GM19463 (cell line): ENCODE measurements at regions not wholly inside any gene's neighbourhood (a gene's known extent, or its start where the extent isn't known, plus 50 kb on each side); places are given as distances from the start of the nearest gene placed in this dataset.
A peak's percentile ranks its signal among the peaks of the same experiment; 100 is the strongest.

ENCODE experiments used
- ATAC-seq: cut with Tn5 transposase; IDR thresholded peaks from one replicate; pipeline ENCODE4 v1.9.1; 2021; ENCODE audit warnings: mild to moderate bottlenecking, moderate library complexity; ENCODE audit not compliant: unreplicated experiment

DNA sequence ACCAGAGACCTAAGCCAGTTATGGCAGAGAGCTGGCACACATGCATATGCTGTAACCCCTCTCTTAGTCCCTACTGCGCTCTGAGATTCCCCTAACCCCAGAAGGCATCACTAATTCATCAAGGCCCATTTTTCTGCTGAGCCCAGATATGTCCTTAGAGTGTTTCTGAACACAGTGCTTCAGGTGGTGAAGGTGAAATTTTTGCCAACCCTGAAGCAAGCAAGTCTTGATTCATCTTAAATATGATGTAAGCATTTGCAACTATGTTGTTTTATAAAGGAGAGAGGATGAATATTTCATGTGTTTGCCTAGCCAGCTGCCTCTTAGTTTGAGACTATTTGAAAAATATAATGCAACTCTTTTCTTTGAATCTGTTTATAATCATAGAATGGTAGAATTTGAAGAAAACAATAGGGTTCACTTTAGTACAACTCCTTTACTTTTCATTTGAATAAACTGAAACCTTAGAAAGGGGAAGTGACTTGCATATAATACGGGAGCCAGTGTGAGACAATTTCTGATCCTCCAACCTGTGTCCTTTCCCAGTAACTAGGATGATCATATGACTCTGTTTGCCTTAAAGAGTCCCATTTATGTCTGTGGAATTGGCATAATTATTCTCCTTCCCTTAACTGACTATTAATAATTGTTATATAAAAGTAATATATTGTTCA lies 194.3 kb upstream of the MTNR1B start:
- peak; percentile 62 for ATAC-seq

DNA sequence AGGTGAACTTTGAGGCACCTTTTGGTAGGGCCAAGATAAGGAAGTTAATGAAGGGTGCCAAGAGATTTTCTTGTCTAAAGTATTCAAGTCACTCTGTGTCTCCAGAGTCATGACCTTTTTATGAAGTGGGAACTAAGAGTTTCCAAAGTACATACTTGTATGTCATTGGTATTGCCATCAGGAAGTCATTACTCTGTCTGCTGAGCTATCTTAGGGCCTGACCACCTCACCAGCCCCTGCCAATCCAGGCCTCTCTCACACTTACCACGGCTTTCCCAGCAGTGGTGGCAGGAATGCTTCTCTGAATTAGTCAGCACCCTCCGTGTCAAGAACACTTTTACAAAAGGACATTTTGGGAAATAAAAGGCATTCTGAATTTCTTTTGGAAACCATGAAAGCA lies 192.8 kb upstream of the MTNR1B start:
- no peak for ATAC-seq

DNA sequence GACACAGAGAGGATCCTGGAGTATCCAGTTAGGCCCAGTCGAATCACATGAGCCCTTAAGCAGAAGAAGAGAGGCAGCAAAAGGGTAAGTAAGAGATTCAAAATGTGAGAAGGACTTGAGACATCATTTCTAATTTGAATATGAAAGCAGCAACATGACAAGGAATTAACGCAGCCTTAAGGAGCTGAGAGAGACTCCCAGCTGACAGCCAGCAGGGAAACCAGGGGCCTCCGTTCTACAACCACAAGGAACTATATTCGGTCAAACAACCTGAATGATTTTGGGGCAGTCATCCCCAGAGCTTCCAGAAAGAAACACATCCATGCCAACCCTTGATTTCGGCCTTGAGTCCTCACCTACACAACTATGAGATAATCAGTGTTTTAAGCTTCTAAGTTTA lies 189.7 kb upstream of the MTNR1B start:
- no peak for ATAC-seq

DNA sequence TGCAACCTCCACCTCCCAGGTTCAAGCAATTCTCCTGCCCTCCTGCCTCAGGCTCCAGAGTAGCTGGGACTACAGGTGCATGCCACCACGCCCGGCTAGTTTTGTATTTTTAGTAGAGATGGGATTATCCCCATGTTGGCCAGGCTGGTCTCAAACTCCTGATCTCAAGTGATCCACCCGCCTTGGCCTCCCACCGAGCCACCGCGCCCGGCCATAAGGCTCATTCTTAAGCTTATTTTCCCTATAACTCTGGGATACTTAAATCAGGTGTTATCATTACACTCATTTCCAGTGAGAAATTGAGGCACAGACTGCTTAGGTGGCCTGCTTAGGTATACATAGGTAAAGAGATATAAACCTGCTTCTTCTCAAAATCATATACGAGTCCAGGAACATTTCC lies 188.3 kb upstream of the MTNR1B start:
- ATAC-seq, result no peak

DNA sequence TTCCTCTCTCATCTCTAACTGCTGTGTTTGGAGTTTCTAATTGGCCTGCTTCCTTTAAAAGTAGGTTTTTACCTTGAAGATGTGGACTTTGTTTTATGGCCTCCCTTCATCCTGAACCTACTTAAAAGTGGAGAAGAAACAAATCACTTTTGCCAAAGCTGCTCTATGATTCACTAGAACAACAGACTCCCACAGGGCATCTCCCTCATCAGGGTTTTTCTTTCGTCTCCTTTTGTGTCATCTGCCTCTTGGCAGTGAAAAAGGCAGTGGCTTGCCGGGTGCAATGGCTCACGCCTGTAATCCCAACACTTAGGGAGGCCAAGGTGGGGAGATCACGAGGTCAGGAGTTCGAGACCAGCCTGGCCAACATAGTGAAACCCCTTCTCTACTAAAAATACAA lies 186.6 kb upstream of the MTNR1B start:
- ATAC-seq, result no peak

DNA sequence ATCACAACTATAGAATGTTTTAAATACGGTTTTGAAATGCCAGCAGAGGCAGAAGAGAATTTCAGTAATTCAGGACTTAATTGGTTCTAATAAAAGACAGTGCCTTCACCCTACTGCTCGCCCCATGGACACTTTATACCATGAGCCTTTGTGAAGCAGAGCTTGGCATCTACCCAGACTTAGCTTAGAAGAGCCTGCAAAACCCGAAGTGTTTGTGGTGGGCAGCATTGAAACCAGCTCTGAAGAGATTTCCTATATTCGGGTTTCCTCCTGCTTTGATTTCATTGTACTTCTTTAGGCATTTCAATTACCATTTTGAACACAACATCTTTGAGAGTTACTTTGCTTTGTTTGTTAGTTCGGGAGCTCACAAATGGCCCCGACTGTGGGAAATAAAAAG lies 185.1 kb upstream of the MTNR1B start:
- ATAC-seq, result no peak

DNA sequence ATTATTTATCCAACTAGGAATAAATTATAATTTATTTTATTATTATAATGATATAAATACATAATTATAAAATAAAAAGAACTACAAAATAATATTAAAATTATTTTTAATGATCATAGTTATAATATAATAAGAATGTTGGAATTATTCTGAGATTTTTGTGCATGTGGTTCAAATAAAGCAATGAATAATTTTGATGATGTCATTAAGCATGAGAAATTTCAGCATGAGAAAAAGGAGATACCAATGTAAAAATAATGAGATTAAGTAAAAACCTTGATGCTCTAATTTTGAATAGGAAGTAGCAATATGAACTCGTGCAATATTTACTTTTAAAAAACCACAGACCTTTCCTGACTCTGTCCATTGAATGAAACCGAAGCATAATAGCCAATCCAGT lies 181.8 kb upstream of the MTNR1B start:
- no peak for ATAC-seq

DNA sequence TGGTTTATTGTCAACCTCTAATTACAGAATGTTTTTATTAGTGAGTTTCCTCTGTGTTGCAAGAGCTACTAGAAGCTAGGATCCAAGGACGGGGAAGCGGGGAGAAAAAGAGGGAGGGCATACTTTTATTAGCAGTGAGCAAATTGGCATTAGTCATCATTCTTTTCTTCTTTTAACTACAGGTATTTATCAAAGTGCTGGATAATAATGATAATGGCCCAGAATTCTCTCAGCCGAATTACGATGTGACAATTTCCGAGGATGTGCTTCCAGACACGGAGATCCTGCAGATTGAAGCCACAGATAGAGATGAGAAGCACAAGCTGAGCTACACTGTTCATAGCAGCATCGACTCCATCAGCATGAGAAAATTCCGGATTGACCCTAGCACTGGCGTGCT lies 179.7 kb upstream of the MTNR1B start:
- ATAC-seq, result no peak

DNA sequence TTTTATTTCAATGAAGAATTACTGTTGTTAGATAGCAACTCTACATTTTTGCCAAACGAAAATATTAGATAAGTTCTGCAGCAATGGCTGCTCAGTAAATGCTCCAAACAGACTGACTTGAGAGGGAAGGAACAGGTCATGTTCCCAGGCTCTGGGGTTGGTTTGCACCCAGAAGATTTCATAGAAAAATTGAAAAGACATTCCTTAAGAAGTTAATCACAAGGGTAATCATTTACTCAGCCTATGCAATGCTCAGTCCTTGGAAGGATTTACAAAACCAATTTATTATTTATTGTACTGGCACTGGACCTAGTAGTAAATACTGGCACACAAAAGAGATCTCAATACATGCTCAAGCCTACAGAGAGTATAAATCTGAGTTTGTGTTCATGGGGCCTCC lies 179.1 kb upstream of the MTNR1B start:
- no peak for ATAC-seq

DNA sequence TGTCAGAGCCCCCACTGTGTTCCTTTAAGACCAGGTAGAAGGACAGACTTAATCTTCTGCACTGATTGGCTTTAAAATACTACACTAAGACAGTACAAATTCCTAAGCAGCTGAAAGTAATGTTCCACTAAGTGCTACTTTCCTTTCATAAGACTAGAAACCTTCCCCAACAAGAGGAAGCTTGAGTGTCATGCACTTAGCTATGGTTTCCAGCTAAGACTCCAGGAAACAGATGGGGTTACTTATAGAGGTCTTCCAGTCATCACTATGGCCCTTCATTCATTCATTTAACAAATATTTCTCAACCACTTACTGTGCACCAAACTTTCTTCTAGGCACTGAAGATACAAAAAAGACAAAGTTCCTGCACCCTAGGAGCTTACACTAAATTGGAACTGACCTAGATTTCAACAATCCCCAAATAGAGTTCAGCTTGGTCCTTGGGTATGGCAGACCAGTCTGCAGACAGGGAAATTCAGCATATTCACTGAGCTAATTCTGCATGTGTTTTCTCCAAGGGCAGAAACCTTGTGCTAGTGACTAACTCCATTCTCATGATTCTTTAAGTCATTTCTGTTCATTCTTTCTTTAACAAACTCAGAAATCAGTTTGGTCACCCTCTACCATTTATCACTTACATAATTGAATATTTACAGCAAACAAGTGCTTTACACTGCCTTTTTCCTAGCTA lies 178.4 kb upstream of the MTNR1B start:
- ATAC-seq, result no peak

DNA sequence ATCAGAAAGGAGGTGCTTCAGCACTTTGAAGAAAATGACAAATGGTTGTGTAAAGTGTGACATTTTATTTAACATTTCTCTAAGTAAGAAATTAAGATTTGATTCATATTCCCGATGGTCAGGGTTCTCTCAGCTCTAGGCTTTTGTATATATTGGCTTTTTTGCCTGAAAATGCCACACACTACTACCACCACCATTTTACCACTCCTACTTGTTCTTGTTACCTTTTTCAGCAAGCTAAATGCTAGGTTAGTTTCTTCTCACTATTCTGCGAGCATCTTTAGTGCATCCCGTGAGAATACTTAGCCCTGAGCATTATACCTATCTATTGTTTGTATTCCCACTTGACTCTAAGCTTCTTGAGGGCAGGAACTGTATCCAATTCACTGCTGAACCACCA lies 177.6 kb upstream of the MTNR1B start:
- ATAC-seq, result no peak

DNA sequence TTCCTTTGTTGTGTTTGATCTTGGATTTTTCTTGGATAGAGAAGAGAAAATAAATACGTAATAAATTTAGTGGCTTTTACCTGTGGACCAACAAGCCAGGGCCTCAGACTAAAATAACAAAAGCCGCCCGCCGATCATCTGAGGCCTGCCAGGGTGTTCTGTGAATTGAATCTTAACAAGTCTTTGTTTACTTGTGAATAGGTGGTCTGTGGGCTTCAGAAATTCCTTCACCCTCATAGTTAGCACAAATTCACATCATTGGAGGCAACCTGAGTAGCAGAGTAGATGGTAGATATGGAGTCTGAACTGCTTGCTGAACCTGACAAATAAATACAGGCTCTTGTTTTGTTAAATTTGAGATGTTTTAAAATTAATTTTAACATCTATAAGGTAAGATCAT lies 176.3 kb upstream of the MTNR1B start:
- ATAC-seq, result no peak

DNA sequence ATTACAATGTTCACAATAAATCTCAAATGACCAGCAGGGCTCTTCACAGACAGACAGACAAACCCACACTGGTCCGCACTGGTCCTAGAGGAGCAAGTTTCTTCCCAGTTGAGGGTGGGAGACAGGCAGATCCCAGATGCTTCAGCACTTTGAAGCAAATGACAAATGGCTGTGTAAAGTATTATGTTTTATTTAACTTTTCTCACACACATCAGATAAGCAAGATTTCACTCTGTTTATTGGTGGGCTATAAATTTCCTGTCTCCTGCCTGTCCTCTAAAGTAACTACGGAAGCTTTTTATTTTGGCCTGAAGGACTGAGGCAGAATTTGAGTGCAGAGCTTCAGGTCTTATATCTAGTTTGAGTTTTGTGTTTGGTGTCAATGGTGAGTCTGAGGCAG lies 174.7 kb upstream of the MTNR1B start:
- no peak for ATAC-seq

DNA sequence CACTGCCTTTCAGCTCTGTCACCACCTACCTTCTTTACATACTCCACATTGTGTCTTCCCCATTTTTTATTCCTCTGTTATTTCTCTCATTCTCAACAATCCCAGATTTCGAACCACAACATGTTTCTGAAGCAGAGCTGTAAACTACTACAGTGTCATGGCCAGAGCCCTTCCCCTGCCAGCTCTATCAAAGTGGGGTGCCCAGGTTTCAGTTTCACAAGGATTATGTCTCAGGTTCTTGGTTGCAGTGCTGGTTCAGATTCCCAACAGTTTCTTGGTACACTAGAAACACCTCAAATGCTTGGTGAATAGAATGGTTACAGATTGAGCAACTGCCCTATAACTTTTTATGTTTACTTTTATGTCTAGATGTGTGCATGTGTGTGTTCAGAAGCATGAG lies 172.7 kb upstream of the MTNR1B start:
- ATAC-seq, result no peak

DNA sequence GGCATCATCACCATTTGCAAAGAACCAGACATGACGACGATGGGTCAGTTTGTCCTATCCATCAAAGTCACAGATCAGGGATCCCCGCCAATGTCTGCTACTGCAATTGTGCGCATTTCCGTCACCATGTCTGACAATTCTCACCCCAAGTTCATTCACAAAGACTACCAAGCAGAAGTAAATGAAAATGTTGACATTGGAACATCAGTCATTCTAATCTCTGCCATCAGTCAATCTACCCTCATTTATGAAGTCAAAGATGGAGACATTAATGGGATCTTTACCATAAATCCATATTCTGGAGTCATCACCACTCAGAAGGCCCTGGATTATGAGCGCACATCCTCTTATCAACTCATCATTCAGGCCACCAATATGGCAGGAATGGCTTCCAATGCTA lies 171.6 kb upstream of the MTNR1B start:
- no peak for ATAC-seq

DNA sequence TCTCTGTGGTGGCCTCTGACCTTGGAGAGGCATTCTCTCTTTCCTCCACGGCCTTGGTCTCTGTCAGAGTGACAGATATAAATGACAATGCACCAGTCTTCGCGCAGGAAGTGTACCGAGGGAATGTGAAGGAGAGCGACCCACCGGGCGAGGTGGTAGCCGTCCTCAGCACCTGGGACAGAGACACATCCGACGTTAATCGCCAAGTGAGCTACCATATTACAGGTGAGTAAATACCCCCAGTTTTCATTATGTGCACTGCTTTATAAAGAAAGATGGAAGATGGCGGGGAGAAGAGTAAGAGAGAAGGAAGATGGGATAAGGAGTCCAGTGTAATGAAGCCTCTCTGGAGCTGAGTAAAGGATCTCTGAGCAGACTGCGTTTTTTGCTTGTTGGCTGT lies 167.8 kb upstream of the MTNR1B start:
- ATAC-seq, result no peak

DNA sequence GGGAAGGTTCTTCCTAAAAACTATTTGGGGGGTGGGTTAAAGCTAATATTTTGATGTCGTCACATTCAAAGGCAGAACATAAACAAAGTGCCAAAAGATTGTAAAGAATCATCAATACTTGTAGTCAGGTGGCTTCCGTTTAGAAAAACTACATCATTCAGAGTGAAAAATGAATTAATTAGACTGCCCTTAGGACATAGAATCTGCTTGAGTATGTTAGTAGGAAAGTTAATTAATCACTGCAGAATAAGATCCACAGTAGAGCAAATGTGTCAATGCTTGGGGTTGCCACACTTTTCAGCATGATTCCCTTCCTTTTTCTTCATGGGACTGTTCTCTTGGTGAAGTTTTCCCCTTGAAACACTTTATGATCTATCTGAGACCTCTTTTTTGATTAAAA lies 166.8 kb upstream of the MTNR1B start:
- ATAC-seq, result no peak

DNA sequence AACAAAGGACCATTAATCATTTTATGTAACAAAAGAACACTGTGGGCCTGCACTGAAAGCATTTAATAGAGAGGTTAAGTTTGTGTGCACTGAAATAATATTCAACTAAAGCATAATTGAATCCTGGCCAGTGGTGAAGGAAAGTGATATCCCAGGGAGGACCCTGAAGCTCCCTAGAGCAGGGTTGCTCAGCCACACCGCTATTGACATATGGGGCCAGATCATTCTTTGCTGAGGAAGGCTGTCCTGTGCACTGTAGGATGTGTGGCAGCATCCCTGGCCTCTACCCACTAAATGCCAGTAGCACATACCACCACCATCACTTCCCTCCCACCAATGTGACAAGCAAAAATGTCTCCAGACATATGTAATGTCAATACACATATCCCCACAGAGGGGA lies 166.1 kb upstream of the MTNR1B start:
- ATAC-seq, result no peak

DNA sequence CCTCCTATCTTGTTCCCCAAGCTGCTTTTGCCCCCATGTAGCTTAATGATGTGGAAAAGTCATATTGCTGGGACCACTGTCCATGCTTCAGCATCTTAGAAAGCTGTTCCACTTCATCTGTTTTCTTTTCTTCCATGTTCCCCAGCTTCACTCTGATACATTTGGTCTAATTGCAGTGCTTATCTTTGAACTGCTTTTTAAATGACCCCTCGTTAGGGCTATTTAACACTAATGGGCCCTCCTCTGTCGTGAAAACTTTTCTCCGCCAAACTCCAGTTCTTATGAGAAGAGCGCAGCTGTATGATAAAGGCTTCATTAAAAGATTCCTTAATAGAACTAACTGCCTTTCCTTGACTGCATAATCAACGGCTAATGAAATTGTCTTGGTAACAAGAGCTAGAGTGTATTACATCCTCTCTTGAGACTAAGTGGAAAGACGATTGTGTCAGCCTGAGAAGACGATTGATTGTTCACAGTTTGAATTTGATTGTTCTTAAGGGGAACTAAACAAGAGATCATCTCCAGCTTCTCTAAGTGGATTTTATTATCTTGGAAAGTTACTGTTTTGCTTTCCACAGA lies 165.0 kb upstream of the MTNR1B start:
- ATAC-seq, result no peak

DNA sequence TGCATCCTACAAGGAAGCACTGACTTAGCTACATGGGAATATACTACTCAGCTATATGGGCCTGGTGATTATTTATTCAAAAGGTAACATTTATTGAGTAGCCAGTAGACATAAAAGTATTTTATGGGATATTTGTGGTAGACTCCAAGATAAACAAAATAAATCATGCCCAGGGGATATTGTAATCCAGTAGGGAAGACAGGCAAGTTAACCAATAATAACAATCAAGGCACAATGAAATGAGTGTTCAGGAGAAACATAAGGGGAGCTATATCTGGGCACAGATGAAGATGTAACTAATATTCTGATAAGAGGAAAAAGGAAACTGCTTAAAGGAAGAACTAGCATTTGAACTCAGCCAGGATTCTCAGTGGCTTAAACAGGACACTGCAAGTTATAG lies 161.4 kb upstream of the MTNR1B start:
- no peak for ATAC-seq

DNA sequence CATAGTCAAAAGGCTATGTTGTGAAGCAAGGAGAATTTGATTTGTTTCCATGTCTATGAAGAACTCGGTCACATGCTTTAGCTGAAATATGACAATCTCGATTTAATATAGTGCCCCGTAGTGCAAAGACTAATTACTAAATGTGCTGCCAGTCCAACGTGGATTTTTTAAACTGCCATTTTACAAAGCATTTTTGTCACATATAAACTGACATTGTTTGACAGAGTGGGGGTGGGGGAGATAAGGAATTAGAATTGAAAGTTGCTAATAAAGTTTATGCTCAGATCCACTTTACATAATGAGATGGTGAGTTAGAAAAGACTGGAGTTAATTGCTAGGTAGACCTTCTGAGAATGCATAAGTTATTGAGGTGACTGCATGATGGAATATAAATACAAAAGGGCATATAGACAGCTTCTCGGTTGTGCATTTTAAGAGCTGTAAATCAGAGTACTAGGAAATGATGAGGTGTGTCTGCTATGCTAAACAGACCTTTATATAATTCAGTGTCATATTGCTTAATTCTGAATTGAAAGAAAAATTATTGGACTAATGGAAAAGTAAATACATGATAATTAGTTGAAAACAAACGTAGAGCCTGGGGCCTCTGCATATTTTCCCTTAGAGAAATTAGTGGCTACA lies 158.9 kb upstream of the MTNR1B start:
- no peak for ATAC-seq

DNA sequence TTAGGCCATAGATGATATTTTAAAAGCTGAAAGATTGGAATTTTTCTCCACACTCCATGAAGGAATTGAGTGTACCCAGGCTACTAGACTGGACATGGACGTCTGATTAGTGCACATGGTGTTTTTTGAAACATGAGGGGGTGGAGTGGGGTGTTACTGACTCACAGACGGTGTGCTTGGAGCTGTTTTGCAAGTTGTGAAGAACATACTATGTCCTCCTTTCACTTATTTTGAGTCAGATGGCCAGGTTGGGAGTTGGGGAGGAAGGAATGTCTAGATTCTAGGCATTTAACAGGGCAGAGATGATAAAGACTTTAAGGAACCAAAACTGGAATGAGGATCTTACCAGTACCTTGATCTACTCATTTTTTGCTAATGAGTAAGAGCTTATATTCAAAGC lies 158.1 kb upstream of the MTNR1B start:
- no peak for ATAC-seq
